Bronchial epithelial cell (primary cell): ENCODE measurements at regions not wholly inside any gene's neighbourhood (a gene's known extent, or its start where the extent isn't known, plus 50 kb on each side); places are given as distances from the start of the nearest gene placed in this dataset.

ENCODE experiments used
- DNase-seq: peaks from one replicate; pipeline ENCODE4 v3.0.0-alpha.2; 2010; ENCODE audit warnings: low read depth
- FAIRE-seq: peaks from 2 replicates; lab custom pipeline; 2011; peaks lifted over from hg19 to GRCh38; lab: Jason Lieb, UNC
- H3K27me3 ChIP-seq: 2 replicates; pipeline ENCODE4 v1.5.1; 2011; ENCODE audit warnings: low read length; ENCODE audit not compliant: control insufficient read depth, insufficient read depth
- H3K36me3 ChIP-seq: 2 replicates; pipeline ENCODE4 v1.5.1; 2011; ENCODE audit warnings: low read length; ENCODE audit not compliant: control insufficient read depth, insufficient read depth
- H3K4me3 ChIP-seq: 2 replicates; pipeline ENCODE4 v1.5.1; 2011; ENCODE audit warnings: mild to moderate bottlenecking, low read depth, low read length, control low read depth
- TF ChIP-seq, protein P1 (sequence below): IDR thresholded peaks from 2 replicates; pipeline ENCODE4 v1.5.1; 2011; ENCODE audit warnings: mild to moderate bottlenecking, moderate library complexity, low read length, control low read depth, inconsistent platforms; ENCODE audit not compliant: insufficient read depth, severe bottlenecking

- H3K36me3 ChIP-seq: no peaks in the 10 kb centered on the region
- no peak for FAIRE-seq
- no peaks in the 10 kb centered on the region for H3K27me3 ChIP-seq
- H3K4me3 ChIP-seq: no peak overlapping the region
- TF ChIP-seq, protein P1, sequence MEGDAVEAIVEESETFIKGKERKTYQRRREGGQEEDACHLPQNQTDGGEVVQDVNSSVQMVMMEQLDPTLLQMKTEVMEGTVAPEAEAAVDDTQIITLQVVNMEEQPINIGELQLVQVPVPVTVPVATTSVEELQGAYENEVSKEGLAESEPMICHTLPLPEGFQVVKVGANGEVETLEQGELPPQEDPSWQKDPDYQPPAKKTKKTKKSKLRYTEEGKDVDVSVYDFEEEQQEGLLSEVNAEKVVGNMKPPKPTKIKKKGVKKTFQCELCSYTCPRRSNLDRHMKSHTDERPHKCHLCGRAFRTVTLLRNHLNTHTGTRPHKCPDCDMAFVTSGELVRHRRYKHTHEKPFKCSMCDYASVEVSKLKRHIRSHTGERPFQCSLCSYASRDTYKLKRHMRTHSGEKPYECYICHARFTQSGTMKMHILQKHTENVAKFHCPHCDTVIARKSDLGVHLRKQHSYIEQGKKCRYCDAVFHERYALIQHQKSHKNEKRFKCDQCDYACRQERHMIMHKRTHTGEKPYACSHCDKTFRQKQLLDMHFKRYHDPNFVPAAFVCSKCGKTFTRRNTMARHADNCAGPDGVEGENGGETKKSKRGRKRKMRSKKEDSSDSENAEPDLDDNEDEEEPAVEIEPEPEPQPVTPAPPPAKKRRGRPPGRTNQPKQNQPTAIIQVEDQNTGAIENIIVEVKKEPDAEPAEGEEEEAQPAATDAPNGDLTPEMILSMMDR: no peak
- DNase-seq: no peak
Observed at GRCh38 chr5:63894690-63895089, 67.6 kb downstream of the HTR1A start.

DNA sequence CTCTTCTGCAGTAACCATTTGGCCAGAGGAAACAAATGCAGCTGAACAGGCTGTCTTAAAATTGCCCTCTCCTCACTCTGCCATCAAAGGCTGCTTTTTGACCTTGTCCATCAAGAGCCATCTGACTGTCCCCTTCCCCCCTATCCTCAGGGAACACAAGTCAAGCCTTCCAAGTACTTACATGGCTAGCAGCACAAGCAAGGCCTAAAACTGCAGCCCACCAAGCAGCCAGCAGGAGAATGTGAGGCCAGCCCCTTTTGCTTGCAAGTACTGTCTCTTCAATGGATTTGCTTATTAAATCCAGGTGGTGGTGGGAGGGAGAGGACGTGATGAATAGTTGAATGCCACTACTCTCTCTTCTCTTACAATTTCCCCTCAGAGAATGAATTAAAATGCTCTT, 83.5 kb downstream of the HTR1A start:
- no peaks in the 10 kb centered on the region for H3K36me3 ChIP-seq
- DNase-seq: no peak
- H3K4me3 ChIP-seq: no peak overlapping the region
- no peaks in the 10 kb centered on the region for H3K27me3 ChIP-seq
- TF ChIP-seq, protein P1: no peak
- no peak for FAIRE-seq

- TF ChIP-seq, protein P1: no peak
- DNase-seq: no peak
- Histone ChIP-seq H3K27me3 (no peaks in the 10 kb centered on the region), H3K4me3 (no peak overlapping the region), H3K36me3 (no peaks in the 10 kb centered on the region)
- no peak for FAIRE-seq
Observed at GRCh38 chr5:63877961-63878360, 84.3 kb downstream of the HTR1A start.

GRCh38 chr5:63860379-63860778, 101.9 kb downstream of the HTR1A start:
- Histone ChIP-seq H3K27me3 (no peaks in the 10 kb centered on the region), H3K36me3 (no peaks in the 10 kb centered on the region), H3K4me3 (no peak overlapping the region)
- FAIRE-seq: no peak
- no peak for DNase-seq
- TF ChIP-seq, protein P1: no peak

DNA sequence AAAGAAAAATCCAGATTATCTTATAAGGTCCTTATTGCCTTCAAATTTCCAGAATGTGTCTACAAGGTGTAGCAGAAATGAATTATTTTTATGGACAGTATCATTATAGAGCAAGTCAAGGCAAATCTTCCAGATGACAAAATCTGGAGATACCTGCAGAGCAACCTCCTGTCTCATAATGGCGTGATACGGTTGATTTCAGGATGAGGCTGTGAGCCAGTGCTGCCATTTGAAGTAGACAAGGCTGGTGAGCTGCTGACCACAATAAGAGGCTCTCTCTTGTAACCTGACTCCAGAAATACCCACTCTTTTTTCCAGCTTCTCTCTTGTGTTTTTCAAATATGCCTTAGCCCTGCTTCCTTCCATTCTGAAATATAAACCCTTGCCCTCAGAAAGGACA, 108.2 kb downstream of the HTR1A start:
- peak; percentile 15 for DNase-seq

GRCh38 chr5:63843190-63843589, 119.1 kb downstream of the HTR1A start:
- no peak overlapping the region for H3K4me3 ChIP-seq
- TF ChIP-seq, protein P1: no peak
- H3K36me3 ChIP-seq: no peaks in the 10 kb centered on the region
- DNase-seq (no peak), FAIRE-seq (no peak)
- no peaks in the 10 kb centered on the region for H3K27me3 ChIP-seq

More for the DNA sequence above, 108.2 kb downstream of the HTR1A start:
- Histone ChIP-seq H3K27me3 (no peaks in the 10 kb centered on the region), H3K36me3 (no peaks in the 10 kb centered on the region), H3K4me3 (no peak overlapping the region)
- no peak for FAIRE-seq
- TF ChIP-seq, protein P1: no peak
